Common myeloid progenitor, CD34-positive (primary cell): ENCODE measurements at regions not wholly inside any gene's neighbourhood (a gene's known extent, or its start where the extent isn't known, plus 50 kb on each side); places are given as distances from the start of the nearest gene placed in this dataset.

Experiments
- CTCF ChIA-PET: fragments of 350-600 bp; sonication (Branson Sonifier 250); formaldehyde crosslinking; loops from one replicate; lab custom pipeline; 2021; ENCODE audit warnings: antibody characterized with exemption; lab: Charles Lee
- POLR2A ChIA-PET: fragments of 350-600 bp; sonication (Branson Sonifier 250); formaldehyde crosslinking; loops from one replicate; lab custom pipeline; 2021; ENCODE audit warnings: antibody characterized with exemption; lab: Charles Lee
- DNase-seq, 3 donors: peaks; one replicate each; pipeline versions ENCODE4 v3.0.0 to v3.0.0-alpha.2; 2013
- H3K27ac ChIP-seq, 2 experiments: 1 replicate in 1 of 2; 2 replicates in 1 of 2; pipeline ENCODE4 v1.7.0; 2013; ENCODE audit warnings: inconsistent platforms in 2 of 2, low read length in 2 of 2, mild to moderate bottlenecking in 2 of 2, low read depth in 1 of 2, moderate library complexity in 1 of 2; ENCODE audit not compliant: severe bottlenecking in 2 of 2, insufficient read depth in 1 of 2, poor library complexity in 1 of 2
- H3K27me3 ChIP-seq, 5 experiments: replicated peaks in 2 of 5; 1 replicate in 3 of 5; 2 replicates in 2 of 5; pipeline versions ENCODE4 v1.6.1 to v1.7.0; 2013; ENCODE audit warnings: low read length in 4 of 5, mild to moderate bottlenecking in 2 of 5, moderate library complexity in 2 of 5, inconsistent platforms in 1 of 5; ENCODE audit not compliant: insufficient read depth in 5 of 5, control insufficient read depth in 4 of 5
- H3K36me3 ChIP-seq, 4 experiments: 1 replicate in 2 of 4; 2 replicates in 2 of 4; pipeline versions ENCODE4 v1.6.1 to v1.7.0; 2013; ENCODE audit warnings: low read length in 3 of 4, control low read depth in 1 of 4, mild to moderate bottlenecking in 1 of 4; ENCODE audit not compliant: control insufficient read depth in 4 of 4, insufficient read depth in 4 of 4
- H3K4me1 ChIP-seq, 4 experiments: 1 replicate in 3 of 4; 2 replicates in 1 of 4; pipeline versions ENCODE4 v1.6.1 to v1.7.1; 2013; ENCODE audit warnings: low read length in 3 of 4, mild to moderate bottlenecking in 3 of 4, control low read depth in 1 of 4, inconsistent platforms in 1 of 4, moderate library complexity in 1 of 4; ENCODE audit not compliant: control insufficient read depth in 4 of 4, insufficient read depth in 4 of 4; ENCODE audit errors: control extremely low read depth in 1 of 4
- H3K4me3 ChIP-seq, 7 experiments: 1 replicate in 4 of 7; 2 replicates in 3 of 7; pipeline versions ENCODE4 v1.5.1 to v1.7.0; 2013; ENCODE audit warnings: mild to moderate bottlenecking in 7 of 7, low read length in 6 of 7, moderate library complexity in 6 of 7, inconsistent platforms in 2 of 7, low read depth in 2 of 7, control low read depth in 1 of 7; ENCODE audit not compliant: insufficient read depth in 4 of 7, control insufficient read depth in 1 of 7; ENCODE audit errors: extremely low read depth in 1 of 7
- H3K9me3 ChIP-seq, 5 experiments: 1 replicate in 4 of 5; 2 replicates in 1 of 5; pipeline versions ENCODE4 v1.6.1 to v1.7.1; 2013; ENCODE audit warnings: low read length in 4 of 5, mild to moderate bottlenecking in 2 of 5, inconsistent platforms in 1 of 5, low read depth in 1 of 5, moderate library complexity in 1 of 5; ENCODE audit not compliant: control insufficient read depth in 4 of 5, insufficient read depth in 2 of 5; ENCODE audit errors: control extremely low read depth in 1 of 5
- WGBS: methylation state at CpG from one replicate; pipeline ENCODE4 v1.1.5; 2013; ENCODE audit not compliant: insufficient coverage; 5-methylcytosine and 5-hydroxymethylcytosine counted together

GRCh38 chr4:66658809-66659208, 886.5 kb downstream of the CENPC start:
- Histone ChIP-seq H3K27ac (no peak overlapping the region), H3K9me3 (no peaks in the 10 kb centered on the region), H3K4me3 (no peak overlapping the region), H3K4me1 (no peaks in the 10 kb centered on the region), H3K27me3 (no peaks in the 10 kb centered on the region), H3K36me3 (no peaks in the 10 kb centered on the region)
- DNase-seq: no peak
- POLR2A ChIA-PET: no interaction called here
- CTCF ChIA-PET: no interaction called here
- WGBS: no CpG with 5 or more reads among the region's 2 CpGs

GRCh38 chr4:66655505-66655904, 889.8 kb downstream of the CENPC start:
- Histone ChIP-seq H3K36me3 (no peaks in the 10 kb centered on the region), H3K4me1 (no peaks in the 10 kb centered on the region), H3K27me3 (no peaks in the 10 kb centered on the region), H3K4me3 (no peak overlapping the region), H3K27ac (no peak overlapping the region), H3K9me3 (no peaks in the 10 kb centered on the region)
- 100% methylated on average over 2 of the region's 2 CpGs for WGBS
- no peak for DNase-seq
- POLR2A ChIA-PET: no interaction called here
- CTCF ChIA-PET: no interaction called here

DNA sequence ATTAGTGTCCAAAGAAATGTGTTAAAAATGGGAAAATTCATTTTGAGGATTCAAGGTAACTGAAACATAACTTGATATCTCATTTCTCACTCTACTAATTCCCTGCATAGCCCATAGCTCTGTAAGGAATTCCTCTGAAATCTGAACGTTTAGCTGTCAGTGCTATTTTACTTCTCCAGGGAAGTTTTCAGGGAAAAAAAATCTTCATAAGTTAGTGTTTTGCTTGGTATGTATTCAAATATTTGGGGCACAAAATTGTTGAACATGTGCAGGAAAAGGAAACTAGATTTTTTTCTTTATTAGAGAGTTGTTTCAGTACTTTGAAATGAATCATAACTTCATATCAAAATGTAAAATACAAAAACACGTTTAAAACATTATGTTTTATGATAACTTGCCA, 891.4 kb downstream of the CENPC start:
- no peaks in the 10 kb centered on the region for H3K9me3 ChIP-seq
- ChIA-PET POLR2A (no interaction called here), CTCF (no interaction called here)
- no CpG with 5 or more reads among the region's 2 CpGs for WGBS
- H3K4me3 ChIP-seq: no peak overlapping the region
- no peaks in the 10 kb centered on the region for H3K36me3 ChIP-seq
- no peaks in the 10 kb centered on the region for H3K27me3 ChIP-seq
- no peaks in the 10 kb centered on the region for H3K4me1 ChIP-seq
- DNase-seq: no peak
- no peak overlapping the region for H3K27ac ChIP-seq

DNA sequence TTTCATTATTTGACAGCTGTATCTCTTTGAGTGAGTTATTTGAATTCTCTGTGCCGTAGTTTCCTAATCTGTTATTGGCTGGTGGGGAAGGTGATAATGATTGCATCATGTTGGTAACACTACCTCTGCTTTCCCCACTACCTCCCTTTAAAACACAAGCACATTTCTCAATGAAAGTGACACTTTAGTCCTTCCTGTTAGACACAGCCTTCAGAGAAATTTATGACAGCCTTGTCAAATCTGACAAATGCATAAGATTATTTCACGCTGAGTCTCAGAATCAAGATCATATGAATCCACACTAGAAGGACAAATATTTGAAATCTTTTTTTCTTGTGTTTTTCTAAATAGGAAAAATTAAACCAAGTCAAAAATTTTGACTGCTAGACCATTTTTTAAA, 896.1 kb downstream of the CENPC start:
- no peak for DNase-seq
- no peak overlapping the region for H3K4me3 ChIP-seq
- H3K27me3 ChIP-seq: no peaks in the 10 kb centered on the region
- no peaks in the 10 kb centered on the region for H3K4me1 ChIP-seq
- CTCF ChIA-PET: interaction anchor here (1.7 kb wide), 1 partner anchor 14 kb away, joined by 3 read pairs; no protein-coding TSS in a partner anchor
- H3K36me3 ChIP-seq: no peaks in the 10 kb centered on the region
- POLR2A ChIA-PET: no interaction called here
- H3K9me3 ChIP-seq: no peaks in the 10 kb centered on the region
- WGBS: no CpG with 5 or more reads among the region's 2 CpGs
- H3K27ac ChIP-seq: no peak overlapping the region

DNA sequence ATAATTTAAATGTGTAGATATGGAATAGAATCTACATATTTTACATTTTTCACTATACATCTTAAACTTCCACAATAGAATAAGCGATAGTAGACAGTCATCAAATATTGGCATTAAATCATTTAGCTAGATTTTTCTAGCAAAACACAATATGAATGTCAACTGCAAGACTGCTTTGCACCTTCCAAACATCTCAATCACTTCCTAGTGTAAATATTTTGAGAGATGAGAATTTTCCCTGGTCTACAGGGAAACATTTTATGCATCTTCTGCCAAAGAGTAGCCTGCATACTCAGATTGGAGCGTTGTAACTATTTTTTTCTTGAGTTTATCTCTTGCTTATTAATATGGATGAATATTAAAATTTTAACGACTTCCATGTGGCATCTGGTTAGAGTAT, 897.4 kb downstream of the CENPC start:
- H3K9me3 ChIP-seq: no peaks in the 10 kb centered on the region
- DNase-seq: no peak
- ChIA-PET CTCF (interaction anchor here (1.7 kb wide), 1 partner anchor 15 kb away, joined by 3 read pairs; no protein-coding TSS in a partner anchor), POLR2A (no interaction called here)
- no CpG with 5 or more reads among the region's 3 CpGs for WGBS
- no peak overlapping the region for H3K4me3 ChIP-seq
- no peaks in the 10 kb centered on the region for H3K27me3 ChIP-seq
- H3K27ac ChIP-seq: no peak overlapping the region
- no peaks in the 10 kb centered on the region for H3K4me1 ChIP-seq
- no peaks in the 10 kb centered on the region for H3K36me3 ChIP-seq

- ChIA-PET CTCF (interaction anchor here (1.7 kb wide), 1 partner anchor 15 kb away, joined by 3 read pairs; no protein-coding TSS in a partner anchor), POLR2A (no interaction called here)
- H3K27ac ChIP-seq: no peak overlapping the region
- H3K4me3 ChIP-seq: no peak overlapping the region
- no peaks in the 10 kb centered on the region for H3K36me3 ChIP-seq
- no peaks in the 10 kb centered on the region for H3K4me1 ChIP-seq
- DNase-seq: no peak
- no peaks in the 10 kb centered on the region for H3K27me3 ChIP-seq
- H3K9me3 ChIP-seq: no peaks in the 10 kb centered on the region
Observed at GRCh38 chr4:66647476-66647875, 897.8 kb downstream of the CENPC start.

DNA sequence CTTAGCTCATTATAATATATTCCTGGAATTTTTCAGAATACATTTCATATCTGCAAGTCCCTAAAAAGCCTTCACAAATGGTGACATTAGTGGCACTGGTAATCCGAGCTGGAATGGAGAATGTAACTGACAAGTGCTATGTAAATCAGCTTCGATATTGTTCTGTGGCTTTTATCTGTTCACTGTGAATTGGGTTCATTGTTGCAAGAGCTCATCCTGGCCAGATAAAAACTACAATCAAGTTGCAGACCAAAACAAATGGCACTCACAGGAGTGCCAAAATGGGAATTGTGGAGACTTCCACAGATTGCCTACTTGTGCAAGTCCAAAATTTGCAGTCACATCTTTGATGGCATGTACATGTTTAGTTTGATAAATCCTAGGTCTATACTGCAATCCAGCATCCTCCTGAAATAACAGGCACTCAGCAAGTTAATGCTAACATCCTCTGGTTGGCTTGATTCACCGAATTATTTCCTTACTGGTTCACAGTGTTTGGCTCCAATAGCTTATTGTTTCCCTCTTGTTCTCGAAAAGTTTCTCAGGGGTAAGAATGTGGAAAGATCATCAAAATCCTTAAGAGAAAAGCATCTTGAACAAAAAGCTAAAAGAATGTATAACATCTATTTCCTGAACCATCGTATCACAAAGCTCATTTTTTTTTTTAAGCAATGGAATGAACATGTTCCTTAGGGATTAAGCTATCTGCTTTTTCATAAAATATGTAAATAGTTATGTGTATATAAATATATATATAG, 904.9 kb downstream of the CENPC start:
- no peaks in the 10 kb centered on the region for H3K4me1 ChIP-seq
- no peak for DNase-seq
- H3K27me3 ChIP-seq: no peaks in the 10 kb centered on the region
- H3K9me3 ChIP-seq: no peaks in the 10 kb centered on the region
- CTCF ChIA-PET: interaction anchor here (0.7 kb wide), 1 partner anchor 950 kb away, joined by 3 read pairs; no protein-coding TSS in a partner anchor
- H3K36me3 ChIP-seq: no peaks in the 10 kb centered on the region
- 77% methylated on average over 2 of the region's 5 CpGs for WGBS
- H3K27ac ChIP-seq: no peak overlapping the region
- POLR2A ChIA-PET: no interaction called here
- H3K4me3 ChIP-seq: no peak overlapping the region
